ENCODE measurements at regions not wholly inside any gene's neighbourhood (a gene's known extent, or its start where the extent isn't known, plus 50 kb on each side); places are given as distances from the start of the nearest gene placed in this dataset.

DNA sequence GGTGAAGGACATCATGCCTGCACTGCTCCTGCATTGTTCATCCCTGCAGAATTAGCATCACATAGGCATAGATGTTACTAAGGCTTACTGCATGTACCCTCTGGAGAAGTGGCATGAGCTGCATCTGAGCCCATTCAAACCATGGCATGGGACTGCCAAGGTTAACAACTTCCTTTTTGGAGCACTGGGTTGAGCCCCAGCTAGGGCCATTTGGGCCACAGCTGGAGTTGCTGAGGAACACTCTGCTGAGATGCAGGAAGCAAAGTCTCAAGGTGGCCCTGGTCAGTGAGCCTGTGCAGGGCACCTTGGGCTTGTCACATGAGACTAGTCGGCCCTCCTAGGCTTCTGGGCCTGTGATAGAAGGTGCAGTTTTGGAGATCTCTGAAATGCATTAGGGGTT, 511.2 kb downstream of the C12orf50 start:
- no peak for DNase-seq
- no peak for ATAC-seq
- H3K27me3 Mint-ChIP-seq: no peaks in the 10 kb centered on the region
- H3K4me3 Mint-ChIP-seq: no peak overlapping the region
- H3K27ac Mint-ChIP-seq: no peak overlapping the region
- H3K4me1 Mint-ChIP-seq: no peaks in the 10 kb centered on the region
- no peaks in the 10 kb centered on the region for H3K9me3 Mint-ChIP-seq

DNA sequence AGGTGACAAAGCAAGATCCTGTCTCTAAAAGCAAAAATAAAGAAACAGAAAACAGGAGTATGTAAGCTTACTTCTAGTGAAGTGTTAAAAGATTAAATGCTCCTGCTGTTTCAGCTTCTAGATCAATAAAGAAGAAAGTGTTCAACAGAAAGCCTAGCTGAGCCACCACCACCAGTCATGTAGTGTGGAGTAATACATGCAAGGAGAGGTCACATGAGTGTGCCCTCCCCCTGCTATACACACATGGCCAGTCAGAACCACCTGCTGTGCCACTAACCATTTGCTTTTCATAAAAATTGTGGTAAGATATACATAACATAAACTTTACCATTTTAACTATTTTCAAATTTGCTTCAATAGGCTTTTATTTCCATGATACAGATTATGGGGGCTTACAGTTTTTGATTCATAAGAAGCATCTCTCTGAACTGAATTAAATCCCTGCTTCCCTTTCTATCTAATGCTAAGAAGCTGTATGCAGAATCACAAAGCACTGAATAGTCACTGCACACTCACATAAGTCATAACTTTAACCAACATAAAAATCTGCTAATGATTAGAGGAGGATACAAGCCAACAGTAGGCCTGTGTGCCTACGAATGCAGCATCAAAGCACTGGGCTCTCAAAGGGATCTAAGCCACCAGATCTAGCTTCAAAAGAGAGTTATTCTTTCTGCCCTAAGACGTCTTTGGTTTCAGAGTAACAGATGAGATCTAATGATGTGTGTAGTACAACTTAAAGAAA, 515.5 kb downstream of the C12orf50 start:
- peaks cover 0 to 5% of the 10 kb centered on the region in 2 donors for H3K9me3 Mint-ChIP-seq
- H3K4me1 Mint-ChIP-seq: no peaks in the 10 kb centered on the region
- no peak overlapping the region for H3K27ac Mint-ChIP-seq
- DNase-seq (no peak), ATAC-seq (no peak)
- no peaks in the 10 kb centered on the region for H3K27me3 Mint-ChIP-seq
- H3K4me3 Mint-ChIP-seq: no peak overlapping the region

DNA sequence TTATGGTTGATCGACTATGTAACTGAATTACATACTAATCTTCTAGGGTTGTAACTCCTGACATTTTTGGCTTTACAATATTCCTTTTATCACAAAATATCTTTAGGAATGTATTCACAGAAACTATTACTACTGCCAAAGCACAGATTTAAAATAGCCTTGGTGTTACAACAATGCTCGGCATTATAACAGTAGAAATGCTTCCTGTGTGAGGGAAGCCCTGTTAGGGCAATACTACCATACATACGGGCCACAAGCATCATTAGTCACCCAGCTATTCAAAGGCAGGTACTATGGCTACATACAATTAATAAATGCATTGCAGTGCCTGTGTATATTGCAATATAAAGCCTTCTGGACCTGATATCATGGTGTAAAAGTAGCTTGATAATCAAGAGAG, 517.8 kb downstream of the C12orf50 start:
- H3K27me3 Mint-ChIP-seq: no peaks in the 10 kb centered on the region
- H3K9me3 Mint-ChIP-seq: peaks cover 9% of the 10 kb centered on the region in 2 donors
- H3K27ac Mint-ChIP-seq: no peak overlapping the region
- H3K4me3 Mint-ChIP-seq: no peak overlapping the region
- no peaks in the 10 kb centered on the region for H3K4me1 Mint-ChIP-seq
- ATAC-seq (no peak), DNase-seq (no peak)

DNA sequence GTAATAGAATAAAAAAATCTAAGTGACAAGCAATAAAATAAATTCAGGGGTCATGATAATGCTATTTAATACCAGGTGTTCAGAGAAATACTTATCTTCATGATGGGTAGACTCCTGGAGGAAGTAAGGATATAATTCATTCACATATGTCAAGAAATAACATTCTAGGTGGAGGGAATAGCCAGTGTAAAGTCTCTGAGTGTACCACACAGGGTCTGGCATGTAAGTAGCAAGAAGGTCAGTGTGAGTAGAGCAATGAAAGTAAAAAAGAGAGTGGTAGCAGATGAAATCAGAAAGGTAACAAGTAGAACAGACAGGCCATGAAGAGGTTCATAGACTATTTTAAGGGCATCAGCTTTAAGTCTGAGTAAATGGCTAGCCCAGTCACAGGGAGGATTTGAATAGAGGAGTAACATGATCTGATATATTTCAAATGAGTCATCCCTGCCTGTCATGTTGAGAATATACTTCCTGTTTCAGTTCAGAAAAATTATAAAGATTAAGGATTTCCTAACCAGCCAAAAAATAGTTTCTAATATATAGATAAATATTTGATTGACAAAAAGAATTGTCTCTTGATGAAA, 519.9 kb downstream of the C12orf50 start:
- Mint-ChIP-seq H3K9me3 (peaks cover 9 to 13% of the 10 kb centered on the region in 2 donors), H3K4me3 (no peak overlapping the region), H3K4me1 (no peaks in the 10 kb centered on the region), H3K27me3 (no peaks in the 10 kb centered on the region), H3K27ac (no peak overlapping the region)
- ATAC-seq (no peak), DNase-seq (no peak)

DNA sequence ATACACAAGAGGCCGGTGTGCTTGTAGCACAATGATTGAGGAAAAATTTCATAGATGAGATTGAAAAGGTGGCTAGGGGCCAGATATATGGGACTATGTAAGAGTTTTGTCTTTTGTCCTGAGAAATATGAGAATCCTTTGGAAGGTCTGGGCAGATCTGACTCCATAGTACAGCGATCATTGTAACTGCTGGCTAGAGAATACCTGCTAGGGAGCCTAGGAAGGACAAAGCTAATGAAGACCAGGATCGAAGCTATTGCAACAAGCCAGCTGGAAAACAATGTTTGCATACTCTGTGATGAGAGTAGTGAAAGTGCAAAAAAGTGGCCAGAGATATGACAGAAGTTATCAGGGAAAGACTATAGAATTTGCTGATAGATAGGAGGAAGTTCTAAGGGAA, 537.6 kb downstream of the C12orf50 start:
- no peaks in the 10 kb centered on the region for H3K9me3 Mint-ChIP-seq
- no peak for ATAC-seq

DNA sequence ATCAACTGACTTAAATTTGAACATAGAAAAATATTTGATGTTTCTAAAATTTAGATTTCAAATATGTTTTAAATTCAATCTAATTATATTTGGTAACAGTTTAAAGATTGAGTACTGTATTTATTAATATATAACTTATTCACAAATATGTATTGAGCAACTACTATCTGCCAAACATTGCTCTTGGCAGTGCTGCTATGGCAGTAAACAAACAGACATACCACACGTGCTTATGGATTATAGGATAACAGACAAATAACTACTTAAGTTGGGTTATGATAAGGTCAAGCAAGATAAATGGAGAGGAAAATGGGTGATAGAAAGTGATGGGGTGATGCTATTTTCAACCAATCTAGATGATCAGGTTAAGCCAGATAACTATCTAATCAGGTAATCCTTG, 538.1 kb downstream of the C12orf50 start:
- DNase-seq (no peak), ATAC-seq (no peak)
- Mint-ChIP-seq H3K4me1 (no peaks in the 10 kb centered on the region), H3K9me3 (no peaks in the 10 kb centered on the region), H3K27ac (no peak overlapping the region), H3K27me3 (no peaks in the 10 kb centered on the region), H3K4me3 (no peak overlapping the region)

More for the DNA sequence above, 537.6 kb downstream of the C12orf50 start:
- no peak for DNase-seq
- H3K27me3 Mint-ChIP-seq: no peaks in the 10 kb centered on the region
- no peak overlapping the region for H3K27ac Mint-ChIP-seq
- H3K4me1 Mint-ChIP-seq: no peaks in the 10 kb centered on the region
- H3K4me3 Mint-ChIP-seq: no peak overlapping the region

DNA sequence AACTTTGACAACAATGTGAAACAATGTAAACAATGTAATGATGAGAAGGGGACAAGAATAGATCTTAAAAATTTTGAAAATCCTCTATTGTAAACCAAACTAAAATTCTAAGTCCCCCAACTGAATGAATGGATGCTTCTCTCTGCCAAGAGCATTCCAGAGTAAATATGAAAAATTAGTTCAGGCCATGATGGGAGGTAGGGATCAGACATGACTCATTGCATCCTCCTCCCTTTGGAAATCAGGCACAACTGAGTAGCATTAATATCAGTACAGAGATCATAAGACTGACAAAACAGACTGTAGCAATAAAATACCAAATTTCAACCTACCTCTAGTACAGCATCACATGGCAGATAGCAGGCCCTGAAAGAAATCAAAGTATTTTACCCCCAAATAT, 559.9 kb downstream of the C12orf50 start:
- H3K27ac Mint-ChIP-seq: no peak overlapping the region
- no peak overlapping the region for H3K4me3 Mint-ChIP-seq
- H3K27me3 Mint-ChIP-seq: no peaks in the 10 kb centered on the region
- DNase-seq: no peak
- ATAC-seq: no peak
- no peaks in the 10 kb centered on the region for H3K4me1 Mint-ChIP-seq
- peaks cover 9 to 16% of the 10 kb centered on the region in 2 donors for H3K9me3 Mint-ChIP-seq

DNA sequence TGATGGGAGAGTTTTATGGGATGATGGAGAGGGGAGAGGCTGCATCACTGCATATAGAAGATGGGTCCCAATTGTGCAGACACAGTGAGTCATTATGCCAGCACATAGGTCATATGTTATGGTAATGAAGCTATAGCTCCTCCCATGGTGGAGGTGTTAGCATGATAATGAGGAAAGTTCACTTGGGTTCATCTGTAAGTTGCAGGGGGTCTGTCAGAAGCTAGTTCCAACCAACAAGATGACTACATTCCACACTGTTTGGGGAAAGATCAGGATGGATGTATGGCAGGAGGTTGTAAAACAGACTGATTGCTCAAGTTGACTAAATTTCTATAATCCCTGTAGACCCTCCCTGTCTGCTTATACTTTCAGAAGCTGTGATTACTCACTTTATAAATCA, 561.3 kb downstream of the C12orf50 start:
- Mint-ChIP-seq H3K27ac (no peak overlapping the region), H3K4me3 (no peak overlapping the region), H3K9me3 (peaks cover 4 to 8% of the 10 kb centered on the region in 2 donors), H3K4me1 (no peaks in the 10 kb centered on the region), H3K27me3 (no peaks in the 10 kb centered on the region)
- DNase-seq: no peak
- ATAC-seq: no peak

DNA sequence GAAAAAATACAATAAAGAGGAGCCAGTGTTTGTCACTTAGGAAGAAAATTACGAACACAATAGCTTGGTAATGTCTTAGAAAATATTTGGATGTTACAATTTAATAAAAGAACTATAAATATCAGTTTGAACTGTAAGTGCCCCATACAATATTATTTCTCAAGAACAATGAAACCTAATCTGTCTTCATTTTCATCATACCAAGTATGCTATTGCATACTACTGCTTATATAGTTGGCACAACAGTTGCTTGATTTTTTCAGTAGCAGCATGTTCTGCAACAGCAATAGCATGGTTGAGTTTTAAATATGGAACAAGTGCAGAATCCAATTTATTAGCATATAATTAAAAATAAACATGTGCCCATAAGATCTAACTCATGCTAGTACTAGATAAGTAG, 564.6 kb downstream of the C12orf50 start:
- Mint-ChIP-seq H3K4me3 (no peak overlapping the region), H3K4me1 (no peaks in the 10 kb centered on the region), H3K9me3 (peaks cover 0 to 4% of the 10 kb centered on the region in 2 donors), H3K27ac (no peak overlapping the region), H3K27me3 (no peaks in the 10 kb centered on the region)
- no peak for ATAC-seq
- no peak for DNase-seq

DNA sequence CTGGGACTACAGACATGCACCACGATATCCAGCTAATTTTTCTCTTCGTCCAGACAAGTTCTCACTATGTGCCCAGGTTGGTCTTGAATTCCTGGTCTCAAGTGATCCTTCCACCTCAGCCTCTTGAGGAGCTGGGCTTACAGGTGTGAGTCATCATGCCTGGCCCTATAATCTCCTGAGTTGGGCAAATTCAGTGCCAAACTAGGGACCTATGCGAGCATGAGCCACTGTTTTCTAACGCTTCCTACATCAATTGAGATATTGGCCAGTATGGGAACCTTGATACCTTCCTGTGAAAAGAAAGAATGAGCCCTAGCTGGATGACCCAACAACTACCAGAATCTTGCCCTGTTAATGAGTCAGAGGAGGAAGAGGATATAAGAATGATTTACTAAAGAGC, 585.2 kb downstream of the C12orf50 start:
- no peak for ATAC-seq

DNA sequence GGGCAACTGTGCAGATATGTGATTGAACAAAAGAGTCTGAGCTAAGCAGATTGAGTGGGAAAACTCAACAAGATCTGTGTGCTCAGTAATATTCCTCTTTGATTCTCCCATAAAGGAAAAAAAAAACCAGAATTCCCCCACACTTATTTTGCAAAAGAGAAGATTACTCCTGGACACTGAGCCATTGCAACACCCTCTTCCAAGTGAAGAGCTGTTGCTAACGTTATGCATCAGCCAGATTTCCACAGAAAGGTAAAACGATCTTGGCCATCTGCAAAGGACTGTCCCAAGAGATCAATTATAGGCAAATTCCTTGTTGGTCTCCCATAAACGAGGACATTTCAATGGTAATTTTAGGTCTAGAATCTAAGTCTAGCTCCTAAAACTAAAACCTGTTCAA, 587.7 kb downstream of the C12orf50 start:
- H3K27me3 Mint-ChIP-seq: no peaks in the 10 kb centered on the region
- no peaks in the 10 kb centered on the region for H3K4me1 Mint-ChIP-seq
- H3K27ac Mint-ChIP-seq: no peak overlapping the region
- ATAC-seq: no peak
- no peak for DNase-seq
- no peak overlapping the region for H3K4me3 Mint-ChIP-seq
- H3K9me3 Mint-ChIP-seq: peaks cover 5 to 11% of the 10 kb centered on the region in 2 donors

More for the DNA sequence above, 585.2 kb downstream of the C12orf50 start:
- Mint-ChIP-seq H3K27me3 (no peaks in the 10 kb centered on the region), H3K27ac (no peak overlapping the region), H3K4me3 (no peak overlapping the region), H3K9me3 (peaks cover 5 to 6% of the 10 kb centered on the region in 2 donors), H3K4me1 (no peaks in the 10 kb centered on the region)
- no peak for DNase-seq

DNA sequence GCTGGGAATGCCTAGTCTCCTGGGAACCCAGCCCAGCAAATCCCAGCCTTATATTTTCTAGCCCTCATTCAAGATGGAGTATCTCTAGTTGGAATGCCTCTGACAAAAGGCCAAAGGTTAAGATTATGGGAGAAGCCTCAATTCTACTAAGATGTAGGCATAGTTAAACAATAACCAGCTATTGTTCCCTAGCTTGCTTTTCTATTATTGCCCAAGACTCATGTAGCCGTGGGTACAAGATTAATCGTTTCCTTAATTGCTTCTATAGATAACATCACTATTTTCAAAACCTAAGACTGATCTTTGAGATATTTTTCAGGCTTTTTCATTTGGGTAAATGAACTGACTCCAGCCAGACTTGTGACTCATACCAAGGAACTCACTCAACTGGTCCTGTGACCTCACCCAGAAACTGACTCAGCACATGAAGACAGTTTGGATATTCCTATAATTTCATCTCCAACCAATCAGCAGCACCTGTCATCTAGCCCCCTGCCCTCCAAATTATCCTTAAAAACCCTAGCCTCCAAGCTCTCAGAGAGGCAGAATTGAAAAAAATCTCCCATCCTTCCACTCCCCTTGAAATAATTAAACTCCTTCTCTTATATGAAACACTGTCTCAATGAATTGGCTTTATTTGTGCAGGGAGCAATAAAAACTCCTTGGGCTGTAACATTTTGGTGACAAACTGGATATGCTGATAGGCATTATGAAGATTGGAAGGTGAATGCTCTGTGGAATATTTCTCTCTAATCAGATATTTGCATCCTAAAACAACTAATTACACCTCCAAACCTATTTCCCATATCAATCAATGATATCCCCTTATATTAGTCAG, 589.0 kb downstream of the C12orf50 start:
- peaks cover 5 to 14% of the 10 kb centered on the region in 2 donors for H3K9me3 Mint-ChIP-seq
- DNase-seq (no peak), ATAC-seq (no peak)
- H3K27ac Mint-ChIP-seq: no peak overlapping the region
- no peaks in the 10 kb centered on the region for H3K27me3 Mint-ChIP-seq
- no peaks in the 10 kb centered on the region for H3K4me1 Mint-ChIP-seq
- no peak overlapping the region for H3K4me3 Mint-ChIP-seq

DNA sequence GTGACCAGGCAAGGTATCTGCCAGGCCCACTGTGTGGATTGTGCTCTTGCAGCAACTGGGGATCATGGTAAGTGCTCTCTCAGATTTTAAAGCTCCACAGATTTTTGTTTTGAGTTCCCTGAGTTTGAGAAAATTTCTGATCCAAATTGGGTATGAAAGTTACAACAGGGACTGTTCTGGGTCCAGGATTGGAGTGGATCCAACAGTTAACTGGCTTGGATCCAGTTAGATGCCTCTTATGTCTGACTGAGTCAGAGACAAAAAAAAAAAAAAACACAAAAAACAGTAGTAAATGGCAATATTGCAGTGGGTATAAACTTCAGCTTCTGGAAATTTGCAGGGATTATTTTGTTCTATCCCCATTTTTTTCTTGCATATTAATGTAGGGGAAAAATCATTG, 598.8 kb downstream of the C12orf50 start:
- Mint-ChIP-seq H3K27me3 (no peaks in the 10 kb centered on the region), H3K27ac (no peak overlapping the region), H3K4me1 (no peaks in the 10 kb centered on the region), H3K9me3 (peaks cover 24 to 25% of the 10 kb centered on the region in 2 donors), H3K4me3 (no peak overlapping the region)
- ATAC-seq: no peak
- no peak for DNase-seq

DNA sequence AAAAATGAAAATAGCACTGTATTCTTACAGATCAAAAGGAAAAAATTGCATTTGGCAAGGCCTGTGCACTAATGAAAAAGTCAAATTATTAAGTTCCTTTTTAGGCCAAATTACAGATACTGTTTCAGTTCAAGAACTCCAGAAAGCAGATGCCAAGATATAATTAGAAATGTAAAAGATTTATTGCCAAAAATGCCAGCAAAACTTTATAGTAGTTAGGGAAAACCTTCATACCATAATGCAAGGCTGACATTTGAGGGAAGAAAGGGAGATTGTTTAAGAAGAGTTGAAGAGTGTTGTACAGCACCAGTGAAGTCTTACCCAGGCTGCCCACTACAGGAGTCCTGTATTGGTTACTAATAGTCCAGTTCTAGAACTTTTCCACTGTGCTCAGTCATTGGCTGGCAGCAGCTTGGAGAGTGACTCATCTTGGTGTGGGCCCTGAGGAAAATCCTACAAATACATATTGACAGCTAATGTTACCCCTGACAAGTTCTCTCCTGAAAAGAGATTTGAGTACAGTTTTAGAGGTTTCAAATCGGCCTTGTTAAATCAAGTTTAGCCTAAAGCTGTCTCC, 600.4 kb downstream of the C12orf50 start:
- DNase-seq: no peak
- ATAC-seq: no peak
- H3K27ac Mint-ChIP-seq: no peak overlapping the region
- no peak overlapping the region for H3K4me3 Mint-ChIP-seq
- peaks cover 24 to 25% of the 10 kb centered on the region in 2 donors for H3K9me3 Mint-ChIP-seq
- H3K4me1 Mint-ChIP-seq: no peaks in the 10 kb centered on the region
- no peaks in the 10 kb centered on the region for H3K27me3 Mint-ChIP-seq

DNA sequence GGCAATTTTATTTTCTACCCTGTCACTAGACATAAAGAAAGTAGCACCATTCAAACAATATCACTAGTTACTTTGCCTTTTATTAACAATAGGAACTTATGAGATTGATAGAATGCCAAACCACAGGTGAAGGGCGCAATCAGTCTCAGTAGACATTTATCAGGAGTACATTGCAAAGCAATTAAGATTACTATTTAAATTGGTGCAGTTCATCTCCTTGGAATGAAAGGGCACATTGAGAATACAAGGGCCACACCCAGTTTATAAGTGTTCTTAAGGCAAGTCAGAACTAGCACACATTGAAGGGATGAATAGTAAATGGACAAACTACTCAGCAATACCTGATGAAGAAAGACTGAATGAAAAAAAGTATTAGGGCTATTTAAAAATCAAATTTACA, 601.4 kb downstream of the C12orf50 start:
- no peak for DNase-seq
- Mint-ChIP-seq H3K27me3 (no peaks in the 10 kb centered on the region), H3K9me3 (peaks cover 21 to 25% of the 10 kb centered on the region in 2 donors), H3K4me1 (no peaks in the 10 kb centered on the region), H3K4me3 (no peak overlapping the region), H3K27ac (no peak overlapping the region)
- no peak for ATAC-seq
